GM12865 (cell line): ENCODE measurements at regions not wholly inside any gene's neighbourhood (a gene's known extent, or its start where the extent isn't known, plus 50 kb on each side); places are given as distances from the start of the nearest gene placed in this dataset.

Experiments used
- DNase-seq: peaks from one replicate; pipeline ENCODE4 v3.0.0; 2010; ENCODE audit warnings: low read depth
- H3K4me3 ChIP-seq: 2 replicates; pipeline ENCODE4 v1.5.1; 2011; ENCODE audit warnings: mild to moderate bottlenecking, low read depth, low read length, control low read depth
- TF ChIP-seq, protein P1 (sequence below): IDR thresholded peaks from 2 replicates; pipeline ENCODE4 v1.5.1; 2011; ENCODE audit warnings: low read length, control low read depth, low read depth, inconsistent platforms; ENCODE audit not compliant: insufficient read depth; ENCODE audit errors: missing control alignments

- no peak for DNase-seq
- TF ChIP-seq, protein P1, sequence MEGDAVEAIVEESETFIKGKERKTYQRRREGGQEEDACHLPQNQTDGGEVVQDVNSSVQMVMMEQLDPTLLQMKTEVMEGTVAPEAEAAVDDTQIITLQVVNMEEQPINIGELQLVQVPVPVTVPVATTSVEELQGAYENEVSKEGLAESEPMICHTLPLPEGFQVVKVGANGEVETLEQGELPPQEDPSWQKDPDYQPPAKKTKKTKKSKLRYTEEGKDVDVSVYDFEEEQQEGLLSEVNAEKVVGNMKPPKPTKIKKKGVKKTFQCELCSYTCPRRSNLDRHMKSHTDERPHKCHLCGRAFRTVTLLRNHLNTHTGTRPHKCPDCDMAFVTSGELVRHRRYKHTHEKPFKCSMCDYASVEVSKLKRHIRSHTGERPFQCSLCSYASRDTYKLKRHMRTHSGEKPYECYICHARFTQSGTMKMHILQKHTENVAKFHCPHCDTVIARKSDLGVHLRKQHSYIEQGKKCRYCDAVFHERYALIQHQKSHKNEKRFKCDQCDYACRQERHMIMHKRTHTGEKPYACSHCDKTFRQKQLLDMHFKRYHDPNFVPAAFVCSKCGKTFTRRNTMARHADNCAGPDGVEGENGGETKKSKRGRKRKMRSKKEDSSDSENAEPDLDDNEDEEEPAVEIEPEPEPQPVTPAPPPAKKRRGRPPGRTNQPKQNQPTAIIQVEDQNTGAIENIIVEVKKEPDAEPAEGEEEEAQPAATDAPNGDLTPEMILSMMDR, result no peak
- H3K4me3 ChIP-seq, result no peak overlapping the region
Measured at GRCh38 chr5:125969011-125969813, 454.0 kb upstream of the GRAMD2B start.

- no peak for DNase-seq
- TF ChIP-seq, protein P1, result no peak
- no peak overlapping the region for H3K4me3 ChIP-seq
Measured at GRCh38 chr5:125969814-125970171, 453.4 kb upstream of the GRAMD2B start.

DNA sequence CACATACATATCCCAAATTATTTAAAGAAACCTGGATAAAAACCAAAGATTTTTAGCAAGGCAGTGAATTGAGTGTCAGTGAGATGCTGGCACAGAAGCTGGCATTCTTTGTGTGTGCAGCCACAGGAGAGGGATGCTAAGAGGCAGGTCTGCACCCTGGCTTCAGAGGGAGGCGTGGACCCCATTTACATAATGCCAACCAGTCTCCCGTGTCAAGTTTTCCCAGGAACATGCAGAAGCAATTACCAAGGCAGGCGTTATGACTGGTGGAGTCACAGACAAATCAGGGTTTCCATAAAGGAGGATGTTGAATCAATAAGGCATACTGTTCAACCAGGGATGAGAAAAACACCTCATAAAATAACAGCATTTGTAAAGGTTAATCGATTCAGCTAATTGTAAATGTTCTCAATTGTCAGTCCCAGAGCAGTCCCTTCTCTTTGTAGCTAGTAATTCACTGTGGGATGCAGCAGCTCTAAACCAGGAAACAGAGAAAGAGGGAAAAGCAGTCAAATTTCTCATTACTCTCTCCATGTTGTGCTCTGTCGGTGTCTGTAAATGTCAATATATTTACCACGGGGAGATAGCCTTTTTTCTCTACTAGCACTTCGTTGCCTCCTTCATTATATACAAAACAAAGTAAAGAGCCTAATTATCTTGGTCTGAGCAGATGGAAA, 452.4 kb upstream of the GRAMD2B start:
- no peak overlapping the region for H3K4me3 ChIP-seq
- TF ChIP-seq, protein P1, result no peak
- no peak for DNase-seq

DNA sequence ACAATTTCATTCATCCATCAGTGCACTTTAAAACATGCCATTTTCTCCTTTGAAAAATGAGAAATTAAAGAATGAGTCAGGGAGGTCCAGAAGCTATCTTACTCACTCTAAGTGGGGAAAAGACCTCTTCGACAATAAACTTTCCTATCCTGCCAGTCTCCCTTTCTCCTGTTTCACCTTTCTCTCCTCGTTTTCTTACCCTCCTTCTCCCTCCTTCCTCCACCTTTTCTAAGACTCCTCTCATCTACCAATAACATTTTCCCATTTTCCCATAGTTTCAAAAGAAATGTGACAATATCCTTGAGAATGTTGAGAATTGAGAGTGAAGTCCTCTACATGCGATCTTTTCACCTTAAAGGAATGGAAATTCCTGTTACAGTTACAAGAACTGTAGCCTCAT, 450.5 kb upstream of the GRAMD2B start:
- H3K4me3 ChIP-seq, result no peak overlapping the region
- TF ChIP-seq, protein P1, result no peak
- DNase-seq, result no peak

GRCh38 chr5:125974679-125975078, 448.5 kb upstream of the GRAMD2B start:
- no peak overlapping the region for H3K4me3 ChIP-seq
- TF ChIP-seq, protein P1, result no peak
- no peak for DNase-seq

DNA sequence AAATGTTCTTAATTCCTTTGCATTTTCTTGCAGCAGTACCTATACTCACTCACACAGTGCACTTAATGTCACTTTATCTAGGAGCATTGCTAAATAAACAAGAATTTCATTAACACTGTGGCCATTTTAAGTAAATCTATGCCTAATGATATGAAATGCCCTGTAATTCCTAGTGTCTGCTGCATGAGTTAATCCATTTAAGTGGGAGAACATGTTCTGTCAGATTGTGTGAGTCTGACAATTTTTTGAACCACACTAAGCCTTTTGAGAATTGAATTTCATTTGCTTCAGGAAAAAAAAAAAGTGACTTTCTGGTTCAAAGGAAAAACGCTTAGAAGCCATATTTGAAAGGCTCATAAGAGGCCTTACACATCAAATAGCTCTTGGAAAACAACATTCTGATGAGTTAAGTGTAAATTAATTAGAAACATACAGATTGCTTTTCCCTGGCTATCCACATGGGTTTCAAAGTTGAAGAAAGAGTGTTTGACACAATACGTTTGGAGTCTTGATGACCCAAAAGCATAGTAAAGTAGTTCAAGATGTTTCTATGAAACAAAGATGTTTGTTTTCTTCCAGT, 446.7 kb upstream of the GRAMD2B start:
- no peak overlapping the region for H3K4me3 ChIP-seq
- TF ChIP-seq, protein P1, result no peak
- no peak for DNase-seq
